ENCODE measurements at regions not wholly inside any gene's neighbourhood (a gene's known extent, or its start where the extent isn't known, plus 50 kb on each side); places are given as distances from the start of the nearest gene placed in this dataset.
A peak's percentile ranks its signal among the peaks of the same experiment; 100 is the strongest.

- TF ChIP-seq ZNF430 (CRISPR knock-in tag; IDR thresholded peaks at IDR 0.05) = no peak
- no peak for TF ChIP-seq TFAP4 (IDR thresholded peaks at IDR 0.05; ENCODE audit: borderline replicate concordance, low read depth)
- no peak for TF ChIP-seq NR1H2 (CRISPR knock-in tag; IDR thresholded peaks at IDR 0.05; ENCODE audit: borderline replicate concordance, low read depth)
- TF ChIP-seq DRAP1 (CRISPR knock-in tag; IDR thresholded peaks at IDR 0.05) = no peak; the same call in 1 of the 2 replicates
- no peak for TF ChIP-seq DMTF1 (CRISPR knock-in tag; IDR thresholded peaks at IDR 0.05)
- TF ChIP-seq CTCF (CRISPR knock-in tag; IDR thresholded peaks at IDR 0.05) = 0 out of 2 replicates have a peak, but pooled peaks have one; percentile 21
- TF ChIP-seq RARG (CRISPR knock-in tag; IDR thresholded peaks at IDR 0.05; ENCODE audit: low read depth) = no peak
- TF ChIP-seq EZH2 (conservative IDR thresholded peaks at IDR 0.05; ENCODE audit: low read depth, low read length) = no peak
- TF ChIP-seq EP300 (IDR thresholded peaks at IDR 0.05; ENCODE audit: low read depth in 2 of 2, low read length in 2 of 2) = peak in 1 of 2 experiments; percentile 24; a peak in 1 of 4 replicates
- TF ChIP-seq EP300 (CRISPR knock-in tag; IDR thresholded peaks at IDR 0.05; ENCODE audit: borderline replicate concordance) = no peak
- TF ChIP-seq ZNF274 (CRISPR knock-in tag; IDR thresholded peaks at IDR 0.05) = no peak
- TF ChIP-seq TP53 (CRISPR knock-in tag; conservative IDR thresholded peaks at IDR 0.05) = no peak
- no peak for TF ChIP-seq CREM (IDR thresholded peaks at IDR 0.05)
- no peak for TF ChIP-seq CREM (CRISPR knock-in tag; IDR thresholded peaks at IDR 0.05)
- 0 out of 2 replicates have a peak, but pooled peaks have one; percentile 7 for TF ChIP-seq ZFX (CRISPR knock-in tag; IDR thresholded peaks at IDR 0.05; ENCODE audit: low read depth)
These were observed 120.8 kb downstream of the OR2B2 start for GRCh38 chr6:27791182-27791943.

All from HepG2 (cell line).